ENCODE measurements at regions not wholly inside any gene's neighbourhood (a gene's known extent, or its start where the extent isn't known, plus 50 kb on each side); places are given as distances from the start of the nearest gene placed in this dataset.

GRCh38 chr7:18235819-18236218 lies 208.2 kb upstream of the PRPS1L1 start:
- DNase-seq, result no peak
- H3K9me3 Mint-ChIP-seq, result no peaks in the 10 kb centered on the region
- no peak overlapping the region for H3K4me3 Mint-ChIP-seq

GRCh38 chr7:18239212-18239611 lies 211.6 kb upstream of the PRPS1L1 start:
- Mint-ChIP-seq H3K27ac (no peak overlapping the region), H3K36me3 (ENCODE audit: low read depth) (no peaks in the 10 kb centered on the region), H3K27me3 (ENCODE audit: low read depth) (no peaks in the 10 kb centered on the region), H3K9me3 (no peaks in the 10 kb centered on the region), H3K4me1 (ENCODE audit: low read depth) (no peaks in the 10 kb centered on the region), H3K4me3 (no peak overlapping the region)
- intact Hi-C loops (cut with micrococcal nuclease), result no loop called here
- DNase-seq, result no peak
- CTCF ChIA-PET, result interaction anchor here (0.7 kb wide), 1 partner anchor 447 kb away, joined by 3 read pairs; no protein-coding TSS in a partner anchor

More at GRCh38 chr7:18235819-18236218, 208.2 kb upstream of the PRPS1L1 start:
- intact Hi-C loops (cut with micrococcal nuclease), result no loop called here
- CTCF ChIA-PET, result interaction anchor here (0.7 kb wide), 1 partner anchor 127 kb away, joined by 3 read pairs; no protein-coding TSS in a partner anchor
- Mint-ChIP-seq H3K36me3 (ENCODE audit: low read depth) (no peaks in the 10 kb centered on the region), H3K4me1 (ENCODE audit: low read depth) (no peaks in the 10 kb centered on the region), H3K27ac (no peak overlapping the region), H3K27me3 (ENCODE audit: low read depth) (no peaks in the 10 kb centered on the region)

GRCh38 chr7:18241543-18242231 lies 214.0 kb upstream of the PRPS1L1 start:
- Mint-ChIP-seq H3K4me3 (no peak overlapping the region), H3K9me3 (no peaks in the 10 kb centered on the region), H3K27me3 (ENCODE audit: low read depth) (no peaks in the 10 kb centered on the region), H3K4me1 (ENCODE audit: low read depth) (no peaks in the 10 kb centered on the region), H3K36me3 (ENCODE audit: low read depth) (no peaks in the 10 kb centered on the region), H3K27ac (no peak overlapping the region)
- intact Hi-C loops (cut with micrococcal nuclease), result no loop called here
- no peak for DNase-seq
- CTCF ChIA-PET, result interaction anchor here (0.7 kb wide), 1 partner anchor 75 kb away, joined by 3 read pairs; no protein-coding TSS in a partner anchor

DNA sequence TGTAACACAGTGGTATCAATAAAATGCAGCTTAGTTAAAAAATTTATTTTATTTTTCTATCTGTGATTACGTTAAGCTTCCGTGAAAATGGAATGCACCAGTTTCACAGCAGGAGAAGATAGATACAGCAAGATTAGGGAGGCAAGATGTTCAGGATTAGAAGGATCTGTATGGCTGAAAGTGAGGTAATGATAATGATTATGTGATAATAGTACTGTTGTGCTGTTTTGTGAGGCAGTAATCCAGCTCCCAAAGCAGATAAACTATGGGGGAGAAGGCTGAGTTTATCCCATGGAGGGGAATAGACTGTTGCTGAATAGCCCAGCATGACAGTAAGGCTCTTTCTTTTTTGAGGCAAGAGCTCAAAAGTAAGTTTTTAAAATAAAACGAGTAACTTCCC lies 216.1 kb upstream of the PRPS1L1 start:
- intact Hi-C loops (cut with micrococcal nuclease), result no loop called here
- Mint-ChIP-seq H3K9me3 (peaks cover 11% of the 10 kb centered on the region), H3K27ac (no peak overlapping the region), H3K4me1 (ENCODE audit: low read depth) (no peaks in the 10 kb centered on the region), H3K36me3 (ENCODE audit: low read depth) (no peaks in the 10 kb centered on the region), H3K4me3 (no peak overlapping the region), H3K27me3 (ENCODE audit: low read depth) (no peaks in the 10 kb centered on the region)
- DNase-seq, result no peak
- CTCF ChIA-PET, result interaction anchor here (0.7 kb wide), 1 partner anchor 474 kb away, joined by 3 read pairs; no protein-coding TSS in a partner anchor

GRCh38 chr7:18250133-18250532 lies 222.5 kb upstream of the PRPS1L1 start:
- Mint-ChIP-seq H3K4me1 (ENCODE audit: low read depth) (no peaks in the 10 kb centered on the region), H3K9me3 (peaks cover 32% of the 10 kb centered on the region), H3K4me3 (no peak overlapping the region), H3K27me3 (ENCODE audit: low read depth) (no peaks in the 10 kb centered on the region), H3K36me3 (ENCODE audit: low read depth) (no peaks in the 10 kb centered on the region), H3K27ac (no peak overlapping the region)
- CTCF ChIA-PET, result no interaction called here
- DNase-seq, result no peak
- intact Hi-C loops (cut with micrococcal nuclease), result no loop called here

DNA sequence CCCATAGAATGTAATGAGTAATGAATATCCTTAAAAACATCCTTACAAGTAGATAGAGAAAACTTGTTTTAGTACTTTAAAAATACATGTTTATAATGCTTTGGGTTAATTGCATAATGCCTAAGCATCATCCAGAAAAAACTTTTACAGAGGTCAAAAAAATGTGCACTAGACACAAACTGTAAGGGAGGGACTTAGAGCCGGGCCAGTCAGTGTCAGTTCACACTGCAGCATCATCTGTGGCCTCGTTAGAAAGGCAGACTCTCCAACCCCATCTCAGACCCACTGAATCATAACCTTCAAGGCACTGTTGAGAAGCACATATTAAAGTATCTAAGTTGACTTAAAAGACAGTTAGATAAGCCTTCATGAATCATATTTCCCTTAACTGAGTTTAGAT lies 230.1 kb upstream of the PRPS1L1 start:
- no peaks in the 10 kb centered on the region for H3K4me1 Mint-ChIP-seq (ENCODE audit: low read depth)
- H3K27me3 Mint-ChIP-seq (ENCODE audit: low read depth), result no peaks in the 10 kb centered on the region
- H3K4me3 Mint-ChIP-seq, result no peak overlapping the region
- no peaks in the 10 kb centered on the region for H3K36me3 Mint-ChIP-seq (ENCODE audit: low read depth)
- CTCF ChIA-PET, result no interaction called here
- peaks cover 8% of the 10 kb centered on the region for H3K9me3 Mint-ChIP-seq
- no peak overlapping the region for H3K27ac Mint-ChIP-seq
- no peak for DNase-seq
- intact Hi-C loops (cut with micrococcal nuclease), result no loop called here

- no peak overlapping the region for H3K27ac Mint-ChIP-seq
- CTCF ChIA-PET, result no interaction called here
- intact Hi-C loops (cut with micrococcal nuclease), result no loop called here
- H3K4me1 Mint-ChIP-seq (ENCODE audit: low read depth), result no peaks in the 10 kb centered on the region
- no peak overlapping the region for H3K4me3 Mint-ChIP-seq
- DNase-seq, result no peak
- H3K36me3 Mint-ChIP-seq (ENCODE audit: low read depth), result no peaks in the 10 kb centered on the region
- H3K27me3 Mint-ChIP-seq (ENCODE audit: low read depth), result no peaks in the 10 kb centered on the region
- H3K9me3 Mint-ChIP-seq, result peaks cover 5% of the 10 kb centered on the region
These were observed 233.5 kb upstream of the HDAC9 start for GRCh38 chr7:18262058-18262457.

GRCh38 chr7:18265611-18266281 lies 229.8 kb upstream of the HDAC9 start:
- no peak for DNase-seq
- CTCF ChIA-PET, result no interaction called here
- Mint-ChIP-seq H3K4me1 (ENCODE audit: low read depth) (no peaks in the 10 kb centered on the region), H3K27me3 (ENCODE audit: low read depth) (no peaks in the 10 kb centered on the region), H3K9me3 (peaks cover 5% of the 10 kb centered on the region), H3K36me3 (ENCODE audit: low read depth) (no peaks in the 10 kb centered on the region), H3K27ac (no peak overlapping the region), H3K4me3 (no peak overlapping the region)
- intact Hi-C loops (cut with micrococcal nuclease), result no loop called here

DNA sequence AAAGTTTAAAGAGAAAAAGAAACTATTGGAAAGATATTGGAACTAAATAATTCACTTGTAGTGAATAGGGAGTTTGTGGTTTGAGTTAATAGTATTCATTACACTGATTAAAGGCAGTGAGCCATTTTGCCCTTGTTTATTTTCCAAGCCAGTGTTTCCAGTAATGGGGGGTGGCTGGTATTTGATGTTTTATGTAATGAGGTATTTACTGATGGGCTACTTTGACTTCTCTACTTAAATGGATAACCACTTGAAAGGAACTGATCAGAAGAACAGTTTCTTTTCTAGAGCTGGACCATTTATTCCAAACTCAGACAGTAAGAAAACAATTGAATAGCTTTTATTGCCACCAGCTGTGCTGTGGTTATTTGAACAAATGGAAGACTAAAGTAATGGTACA lies 227.0 kb upstream of the HDAC9 start:
- H3K9me3 Mint-ChIP-seq, result no peaks in the 10 kb centered on the region
- DNase-seq, result no peak
- no peaks in the 10 kb centered on the region for H3K36me3 Mint-ChIP-seq (ENCODE audit: low read depth)
- CTCF ChIA-PET, result no interaction called here
- no peak overlapping the region for H3K27ac Mint-ChIP-seq
- H3K27me3 Mint-ChIP-seq (ENCODE audit: low read depth), result no peaks in the 10 kb centered on the region
- intact Hi-C loops (cut with micrococcal nuclease), result no loop called here
- no peak overlapping the region for H3K4me3 Mint-ChIP-seq
- no peaks in the 10 kb centered on the region for H3K4me1 Mint-ChIP-seq (ENCODE audit: low read depth)

GRCh38 chr7:18276380-18276779 lies 219.2 kb upstream of the HDAC9 start:
- no peak for DNase-seq
- Mint-ChIP-seq H3K36me3 (ENCODE audit: low read depth) (no peaks in the 10 kb centered on the region), H3K4me1 (ENCODE audit: low read depth) (no peaks in the 10 kb centered on the region), H3K27me3 (ENCODE audit: low read depth) (no peaks in the 10 kb centered on the region), H3K4me3 (no peak overlapping the region), H3K9me3 (no peaks in the 10 kb centered on the region), H3K27ac (no peak overlapping the region)
- intact Hi-C loops (cut with micrococcal nuclease), result no loop called here
- CTCF ChIA-PET, result interaction anchor here (0.7 to 1.2 kb wide), 2 partner anchors 551 to 595 kb away, joined by 3 read pairs; no protein-coding TSS in a partner anchor

DNA sequence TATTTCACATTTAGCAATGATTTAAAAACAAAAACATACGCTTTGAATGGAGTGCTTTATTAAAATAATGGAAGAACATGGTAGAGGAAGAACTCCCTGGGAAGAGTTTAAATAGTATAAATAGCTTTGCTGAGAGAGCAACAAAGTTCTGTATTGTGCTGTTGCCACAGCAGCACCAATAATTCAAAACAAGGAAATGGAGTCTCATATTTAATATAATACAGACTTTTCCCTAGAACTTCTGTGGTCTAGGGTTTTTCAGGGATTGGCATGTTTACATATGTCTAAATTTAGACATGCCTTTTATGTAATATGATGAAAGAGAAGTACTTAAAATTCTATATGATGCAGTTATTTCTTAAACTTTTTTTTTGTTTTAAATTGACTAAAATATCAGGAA lies 217.2 kb upstream of the HDAC9 start:
- intact Hi-C loops (cut with micrococcal nuclease), result no loop called here

DNA sequence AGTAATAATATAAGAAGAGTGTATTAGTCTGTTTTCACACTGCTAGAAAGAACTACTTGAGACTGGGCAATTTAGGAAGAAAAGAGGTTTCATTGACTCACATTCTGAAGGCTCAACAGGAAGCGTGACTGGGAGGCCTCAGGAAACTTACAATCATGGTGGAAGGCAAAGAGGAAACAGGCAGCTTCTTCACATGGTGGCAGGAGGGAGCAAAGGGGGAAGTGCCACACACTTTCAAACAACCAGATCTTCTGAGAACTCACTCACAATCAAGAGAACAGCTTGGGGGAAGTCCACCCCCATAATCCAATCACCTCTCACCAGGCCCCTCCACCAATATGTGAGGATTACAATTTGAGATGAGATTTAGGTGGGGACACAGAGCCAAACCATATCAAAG lies 212.5 kb upstream of the HDAC9 start:
- Mint-ChIP-seq H3K4me3 (no peak overlapping the region), H3K27me3 (ENCODE audit: low read depth) (no peaks in the 10 kb centered on the region), H3K4me1 (ENCODE audit: low read depth) (no peaks in the 10 kb centered on the region), H3K36me3 (ENCODE audit: low read depth) (no peaks in the 10 kb centered on the region), H3K9me3 (no peaks in the 10 kb centered on the region), H3K27ac (no peak overlapping the region)
- DNase-seq, result no peak
- CTCF ChIA-PET, result no interaction called here
- intact Hi-C loops (cut with micrococcal nuclease), result no loop called here

More for the DNA sequence above, 217.2 kb upstream of the HDAC9 start:
- H3K27ac Mint-ChIP-seq, result no peak overlapping the region
- no peaks in the 10 kb centered on the region for H3K27me3 Mint-ChIP-seq (ENCODE audit: low read depth)
- no peak for DNase-seq
- CTCF ChIA-PET, result no interaction called here
- H3K4me1 Mint-ChIP-seq (ENCODE audit: low read depth), result no peaks in the 10 kb centered on the region
- no peaks in the 10 kb centered on the region for H3K36me3 Mint-ChIP-seq (ENCODE audit: low read depth)
- no peaks in the 10 kb centered on the region for H3K9me3 Mint-ChIP-seq
- H3K4me3 Mint-ChIP-seq, result no peak overlapping the region

- intact Hi-C loops (cut with micrococcal nuclease), result no loop called here
- peaks cover 13% of the 10 kb centered on the region for H3K27me3 Mint-ChIP-seq (ENCODE audit: low read depth)
- no peak for DNase-seq
These were observed 208.1 kb upstream of the HDAC9 start for GRCh38 chr7:18287482-18287881.

More at GRCh38 chr7:18287482-18287881, 208.1 kb upstream of the HDAC9 start:
- Mint-ChIP-seq H3K4me3 (no peak overlapping the region), H3K9me3 (no peaks in the 10 kb centered on the region), H3K27ac (no peak overlapping the region), H3K36me3 (ENCODE audit: low read depth) (no peaks in the 10 kb centered on the region), H3K4me1 (ENCODE audit: low read depth) (no peaks in the 10 kb centered on the region)
- CTCF ChIA-PET, result no interaction called here

Data from activated naive CD4-positive, alpha-beta T cell treated with anti-CD3 and anti-CD28 coated beads for 36 hours (primary cell).